ENCODE measurements at regions not wholly inside any gene's neighbourhood (a gene's known extent, or its start where the extent isn't known, plus 50 kb on each side); places are given as distances from the start of the nearest gene placed in this dataset.

- TF ChIP-seq ZNF704 (tag by site-specific recombination; IDR thresholded peaks at IDR 0.05) (no peak), KLF17 (tag by site-specific recombination; IDR thresholded peaks at IDR 0.05) (no peak), ZBTB6 (tag by site-specific recombination; IDR thresholded peaks at IDR 0.05) (no peak)
Measured at GRCh38 chr10:100632027-100632426, 96.3 kb downstream of the HIF1AN start.

Data from HEK293 (cell line).